Transverse colon (tissue), 4 donors: ENCODE measurements at regions not wholly inside any gene's neighbourhood (a gene's known extent, or its start where the extent isn't known, plus 50 kb on each side); places are given as distances from the start of the nearest gene placed in this dataset.

Source experiments
- DNase-seq: peaks from one replicate; pipeline ENCODE4 v3.0.0-alpha.2; 2019
- H3K27ac ChIP-seq, 4 donors: fragments of 200-600 bp; sonication (generic); 2 replicates each; pipeline ENCODE4 v1.5.1; 2016 to 2018; ENCODE audit warnings: inconsistent platforms in 4 of 4
- H3K27me3 ChIP-seq: fragments of 200-600 bp; sonication (generic); 2 replicates; pipeline ENCODE4 v1.5.1; 2017; ENCODE audit warnings: inconsistent platforms
- H3K36me3 ChIP-seq, 4 donors: fragments of 200-600 bp; sonication (generic); 2 replicates each; pipeline ENCODE4 v1.5.1; 2017 to 2019; ENCODE audit warnings: inconsistent platforms in 4 of 4
- H3K4me1 ChIP-seq, 4 donors: fragments of 200-600 bp; sonication (generic); 2 replicates each; pipeline ENCODE4 v1.5.1; 2017 to 2020; ENCODE audit warnings: inconsistent platforms in 4 of 4
- H3K4me3 ChIP-seq, 4 donors: fragments of 200-600 bp; sonication (generic); 1 replicate in 1 of 4; 2 replicates in 3 of 4; pipeline versions ENCODE4 v1.5.1 to v1.6.1; 2017 to 2019; ENCODE audit warnings: inconsistent platforms in 4 of 4
- H3K9me3 ChIP-seq, 2 donors: fragments of 200-600 bp; sonication (generic); 2 replicates each; pipeline ENCODE4 v1.5.1; 2017 to 2019; ENCODE audit warnings: inconsistent platforms in 2 of 2
- EP300 ChIP-seq: sonication (generic); formaldehyde crosslinking; IDR thresholded peaks from one replicate; pipeline ENCODE4 v1.6.1; 2017; ENCODE audit warnings: antibody characterized with exemption, low read depth
- POLR2A ChIP-seq: fragments of 450-650 bp; IDR thresholded peaks from one replicate; pipeline ENCODE4 v1.6.1; 2016; ENCODE audit warnings: antibody characterized with exemption, mild to moderate bottlenecking, moderate library complexity
- POLR2AphosphoS5 ChIP-seq, 3 donors: sonication (generic); formaldehyde crosslinking; IDR thresholded peaks; one replicate each; pipeline ENCODE4 v1.6.1; 2016; ENCODE audit warnings: antibody characterized with exemption in 3 of 3
- WGBS, 2 donors: methylation state at CpG; one replicate each; pipeline ENCODE4 v1.1.5; 2018; ENCODE audit warnings: low coverage in 1 of 2; 5-methylcytosine and 5-hydroxymethylcytosine counted together
- in situ Hi-C, 4 donors: fragments of 200-750 bp; cut with MboI; loops; one replicate each; pipeline versions ENCODE4 v1.15.0 to v1.15.1; 2017; ENCODE audit warnings: low sequenced_read_pairs in 3 of 4, low pct_ligation_motif_present in 1 of 4, low pct_unique_long_range_greater_than_20kb in 1 of 4
- intact Hi-C: fragments of 100-400 bp; cut with DNase I; formaldehyde crosslinking; loops from one replicate; pipeline ENCODE4 v1.15.1; 2023; ENCODE audit warnings: low total_unique reads
- TF ChIP-seq, protein P1 (sequence below), 5 experiments: fragments of 200-600 bp in 3 of 5; fragments of 450-650 bp in 2 of 5; sonication (generic) in 3 of 5; IDR thresholded peaks; 1 replicate in 2 of 5; 2 replicates in 3 of 5; pipeline ENCODE4 v1.5.1; 2016 to 2017; ENCODE audit warnings: antibody characterized with exemption in 5 of 5, inconsistent platforms in 3 of 5, mild to moderate bottlenecking in 2 of 5, moderate library complexity in 1 of 5

DNA sequence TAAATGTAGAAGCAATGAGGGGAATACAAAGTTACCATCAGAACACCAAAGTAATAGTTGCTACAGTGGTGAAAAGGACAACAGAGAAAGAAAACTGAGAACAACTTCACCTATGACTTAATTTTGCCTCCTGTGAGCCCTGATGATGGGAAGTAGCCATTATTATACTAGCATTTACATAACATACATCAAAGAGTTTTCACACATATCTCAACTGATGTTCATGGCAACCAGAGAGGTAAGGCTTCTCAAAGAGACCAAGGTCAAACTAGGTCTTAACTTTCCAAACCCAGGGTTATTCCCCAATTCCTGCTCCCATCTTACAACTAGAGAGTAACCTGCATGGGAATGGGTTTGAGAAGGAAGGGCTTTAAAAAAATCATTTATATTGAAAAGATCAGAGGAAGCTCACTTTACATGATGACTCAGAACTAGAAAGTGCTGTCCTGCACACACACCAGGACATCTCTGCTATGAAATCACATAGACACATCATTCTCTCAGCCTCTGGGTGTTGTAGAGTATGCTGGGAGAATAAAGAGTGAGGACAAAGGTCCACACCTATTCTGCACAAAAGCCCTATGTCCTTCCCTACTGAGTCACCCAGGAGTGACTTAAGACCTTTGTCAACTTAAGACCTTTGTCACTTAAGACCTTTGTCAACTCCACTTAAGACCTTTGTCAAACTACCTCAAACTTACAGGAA is 179.7 kb downstream of the TNFSF18 start:
- in situ Hi-C loops (no loop called here), intact Hi-C loops (no loop called here)
- TF ChIP-seq POLR2AphosphoS5 (IDR thresholded peaks at IDR 0.05), result no peak
- TF ChIP-seq POLR2A, result no peak
- TF ChIP-seq, protein P1, sequence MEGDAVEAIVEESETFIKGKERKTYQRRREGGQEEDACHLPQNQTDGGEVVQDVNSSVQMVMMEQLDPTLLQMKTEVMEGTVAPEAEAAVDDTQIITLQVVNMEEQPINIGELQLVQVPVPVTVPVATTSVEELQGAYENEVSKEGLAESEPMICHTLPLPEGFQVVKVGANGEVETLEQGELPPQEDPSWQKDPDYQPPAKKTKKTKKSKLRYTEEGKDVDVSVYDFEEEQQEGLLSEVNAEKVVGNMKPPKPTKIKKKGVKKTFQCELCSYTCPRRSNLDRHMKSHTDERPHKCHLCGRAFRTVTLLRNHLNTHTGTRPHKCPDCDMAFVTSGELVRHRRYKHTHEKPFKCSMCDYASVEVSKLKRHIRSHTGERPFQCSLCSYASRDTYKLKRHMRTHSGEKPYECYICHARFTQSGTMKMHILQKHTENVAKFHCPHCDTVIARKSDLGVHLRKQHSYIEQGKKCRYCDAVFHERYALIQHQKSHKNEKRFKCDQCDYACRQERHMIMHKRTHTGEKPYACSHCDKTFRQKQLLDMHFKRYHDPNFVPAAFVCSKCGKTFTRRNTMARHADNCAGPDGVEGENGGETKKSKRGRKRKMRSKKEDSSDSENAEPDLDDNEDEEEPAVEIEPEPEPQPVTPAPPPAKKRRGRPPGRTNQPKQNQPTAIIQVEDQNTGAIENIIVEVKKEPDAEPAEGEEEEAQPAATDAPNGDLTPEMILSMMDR (IDR thresholded peaks at IDR 0.05), result no peak
- no peak for TF ChIP-seq EP300
- Histone ChIP-seq H3K27ac (no peak overlapping the region), H3K27me3 (no peaks in the 10 kb centered on the region), H3K36me3 (no peaks in the 10 kb centered on the region), H3K4me3 (no peak overlapping the region), H3K4me1 (no peaks in the 10 kb centered on the region), H3K9me3 (no peaks in the 10 kb centered on the region)
- DNase-seq, result no peak

DNA sequence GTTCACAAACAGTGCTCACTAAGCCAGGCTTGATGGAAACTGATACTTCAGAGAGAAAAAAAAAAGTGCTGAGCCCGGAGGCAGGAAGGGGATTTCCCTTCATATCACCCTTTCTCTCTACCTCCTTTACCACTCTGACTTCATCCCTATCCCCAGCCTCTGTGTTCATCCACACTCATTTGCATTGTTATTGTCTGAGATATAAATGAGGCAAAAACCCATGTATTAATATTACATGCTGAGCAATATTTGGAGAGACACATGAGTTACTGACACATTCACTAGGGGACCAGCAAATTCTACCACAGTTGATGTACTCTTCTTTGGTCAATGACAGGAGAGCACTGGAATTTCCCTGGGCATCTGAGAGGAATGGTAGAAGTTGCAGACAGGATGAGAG is 175.8 kb downstream of the TNFSF18 start:
- no peak for DNase-seq
- H3K9me3 ChIP-seq, result no peaks in the 10 kb centered on the region
- H3K4me1 ChIP-seq, result no peaks in the 10 kb centered on the region
- in situ Hi-C loops (no loop called here), intact Hi-C loops (no loop called here)
- 29 to 67% methylated on average over 1 of the region's 1 CpG for WGBS, 2 donors
- TF ChIP-seq POLR2AphosphoS5 (IDR thresholded peaks at IDR 0.05), result no peak
- no peak for TF ChIP-seq EP300
- no peak for TF ChIP-seq POLR2A
- TF ChIP-seq, protein P1 (IDR thresholded peaks at IDR 0.05), result no peak
- no peak overlapping the region for H3K4me3 ChIP-seq
- no peaks in the 10 kb centered on the region for H3K36me3 ChIP-seq
- H3K27ac ChIP-seq, result no peak overlapping the region
- no peaks in the 10 kb centered on the region for H3K27me3 ChIP-seq

DNA sequence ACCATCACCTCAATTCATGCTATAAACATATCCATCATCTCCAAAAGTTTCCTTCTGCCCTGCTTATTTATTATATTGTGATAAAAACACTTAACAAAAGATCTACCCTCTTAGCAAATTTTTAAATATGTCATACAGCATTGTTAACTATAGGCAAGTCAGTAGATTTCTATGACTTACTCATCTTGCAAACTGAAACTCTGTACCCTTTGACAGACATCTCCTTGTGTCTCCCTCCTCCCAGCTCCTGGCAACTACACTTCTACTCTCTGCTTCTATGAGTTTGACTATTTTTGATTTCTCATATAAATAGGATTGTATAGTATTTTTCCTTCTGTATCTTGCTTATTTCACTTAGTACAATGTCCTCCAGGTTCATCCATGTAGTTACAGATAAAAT is 174.8 kb downstream of the TNFSF18 start:
- Histone ChIP-seq H3K27ac (no peak overlapping the region), H3K27me3 (no peaks in the 10 kb centered on the region), H3K4me1 (no peaks in the 10 kb centered on the region), H3K9me3 (no peaks in the 10 kb centered on the region), H3K4me3 (no peak overlapping the region), H3K36me3 (no peaks in the 10 kb centered on the region)
- intact Hi-C loops, result no loop called here
- TF ChIP-seq EP300, result no peak
- no peak for TF ChIP-seq POLR2AphosphoS5 (IDR thresholded peaks at IDR 0.05)
- no peak for DNase-seq
- in situ Hi-C loops, result no loop called here

DNA sequence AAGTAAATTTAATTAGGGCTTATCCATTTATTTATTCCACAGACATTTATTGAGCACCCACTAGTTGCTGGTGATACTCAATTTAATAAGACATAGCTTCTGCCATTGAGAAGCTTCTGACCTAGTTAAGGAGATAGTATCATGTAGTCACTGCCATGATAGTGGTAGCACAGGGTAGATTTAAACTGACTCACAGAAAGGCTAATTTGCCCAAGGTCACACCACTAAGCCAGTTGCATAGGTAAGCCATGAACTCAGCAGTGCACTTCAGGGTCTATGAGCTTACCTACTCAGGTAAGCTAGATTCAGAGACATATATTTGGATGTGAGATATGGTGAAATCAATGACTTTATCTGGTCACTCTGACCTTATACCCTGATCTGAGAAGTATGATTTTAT is 168.4 kb downstream of the TNFSF18 start:
- H3K27ac ChIP-seq, result no peak overlapping the region
- TF ChIP-seq POLR2A (no peak), EP300 (no peak), POLR2AphosphoS5 (IDR thresholded peaks at IDR 0.05) (no peak)
- TF ChIP-seq, protein P1 (IDR thresholded peaks at IDR 0.05), result no peak
- in situ Hi-C loops, result no loop called here
- no peak for DNase-seq
- H3K4me3 ChIP-seq, result no peak overlapping the region
- H3K9me3 ChIP-seq, result no peaks in the 10 kb centered on the region
- H3K36me3 ChIP-seq, result no peaks in the 10 kb centered on the region
- intact Hi-C loops, result no loop called here
- H3K4me1 ChIP-seq, result no peaks in the 10 kb centered on the region
- no peaks in the 10 kb centered on the region for H3K27me3 ChIP-seq

DNA sequence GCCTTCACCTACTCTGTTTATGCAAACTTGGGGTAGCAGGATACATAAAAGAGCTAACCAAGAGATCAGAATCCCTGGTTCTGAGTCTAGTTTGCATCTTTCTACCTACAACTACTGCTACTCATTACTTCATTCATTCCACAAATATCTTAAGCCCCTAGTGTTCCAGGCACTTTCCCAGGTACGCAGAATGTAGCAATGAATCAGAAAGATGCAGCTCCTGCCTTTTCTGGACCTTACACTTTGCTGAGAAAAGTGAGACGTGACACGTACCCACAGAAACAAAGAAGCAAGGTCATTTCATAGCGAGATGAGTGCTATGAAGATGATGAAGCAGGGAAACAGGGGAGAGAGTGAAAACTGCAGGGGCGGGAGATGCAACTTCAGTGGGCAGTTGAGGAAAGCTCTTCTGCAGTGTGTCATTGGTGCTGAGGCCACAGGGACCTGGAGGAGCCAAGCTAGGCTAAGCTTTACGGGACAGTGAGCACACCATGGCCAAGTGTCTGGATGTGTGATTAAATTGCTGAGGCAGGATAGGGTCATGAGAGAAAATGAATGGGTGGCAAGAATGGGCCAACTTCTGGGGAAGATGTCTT is 167.9 kb downstream of the TNFSF18 start:
- DNase-seq, result no peak
- TF ChIP-seq, protein P1 (IDR thresholded peaks at IDR 0.05), result no peak
- TF ChIP-seq POLR2A, result no peak
- WGBS, 2 donors, result 88 to 100% methylated on average over 1 to 6 of the region's 6 CpGs
- Histone ChIP-seq H3K36me3 (no peaks in the 10 kb centered on the region), H3K27me3 (no peaks in the 10 kb centered on the region), H3K9me3 (no peaks in the 10 kb centered on the region), H3K4me1 (no peaks in the 10 kb centered on the region), H3K27ac (no peak overlapping the region), H3K4me3 (no peak overlapping the region)
- intact Hi-C loops, result no loop called here
- in situ Hi-C loops, result no loop called here
